SK-N-SH (cell line): ENCODE measurements at regions not wholly inside any gene's neighbourhood (a gene's known extent, or its start where the extent isn't known, plus 50 kb on each side); places are given as distances from the start of the nearest gene placed in this dataset.

Experiments used
- CTCF ChIA-PET: fragments of 300-600, 350-600 bp; formaldehyde crosslinking; extraction: SDS; loops from one replicate; lab custom pipeline; 2021; lab: Yijun Ruan, JAX
- POLR2A ChIA-PET: fragments of 350-600 bp; sonication (Branson Sonifier 250); formaldehyde crosslinking; extraction: SDS; loops from one replicate; lab custom pipeline; 2020; ENCODE audit warnings: antibody characterized with exemption, inconsistent platforms; lab: Yijun Ruan, JAX
- DNase-seq: peaks from one replicate; pipeline ENCODE4 v3.0.0; 2012
- H2AFZ ChIP-seq: fragments of 200-600 bp; sonication (generic); 2 replicates; pipeline ENCODE4 v1.8.1; 2016; ENCODE audit warnings: antibody characterized with exemption, mild to moderate bottlenecking, low read depth
- H3F3A ChIP-seq: fragments of 200-600 bp; sonication (generic); replicated peaks from 2 replicates; pipeline ENCODE3; 2016; ENCODE audit warnings: antibody characterized with exemption, mild to moderate bottlenecking; ENCODE audit not compliant: insufficient read depth
- H3K27ac ChIP-seq, 2 experiments: fragments of 200-500 bp in 1 of 2; fragments of 200-600 bp in 1 of 2; sonication (Bioruptor generic) in 1 of 2; sonication (generic), shearing (Covaris generic) in 1 of 2; 2 replicates each; pipeline versions ENCODE4 v1.5.1 to v1.6.1; 2014 to 2016; ENCODE audit warnings: low read depth in 2 of 2, inconsistent platforms in 1 of 2, low read length in 1 of 2, mild to moderate bottlenecking in 1 of 2, mixed read lengths in 1 of 2
- H3K27me3 ChIP-seq: fragments of 200-600 bp; sonication (generic), shearing (Covaris generic); 2 replicates; pipeline ENCODE4 v1.6.1; 2016; ENCODE audit warnings: mixed run types; ENCODE audit not compliant: insufficient read depth
- H3K36me3 ChIP-seq, 2 experiments: fragments of 200-500 bp in 1 of 2; fragments of 200-600 bp in 1 of 2; sonication (Bioruptor generic) in 1 of 2; sonication (generic) in 1 of 2; replicated peaks in 1 of 2; 2 replicates each; pipeline versions ENCODE3 to v1.5.1; 2014 to 2016; ENCODE audit warnings: low read length in 1 of 2, mild to moderate bottlenecking in 1 of 2; ENCODE audit not compliant: insufficient read depth in 2 of 2, control insufficient read depth in 1 of 2
- H3K4me1 ChIP-seq, 2 experiments: fragments of 200-500 bp in 1 of 2; fragments of 200-600 bp in 1 of 2; sonication (Bioruptor generic) in 1 of 2; sonication (generic), shearing (Covaris generic) in 1 of 2; 2 replicates each; pipeline versions ENCODE4 v1.5.1 to v1.6.1; 2014 to 2016; ENCODE audit warnings: low read depth in 1 of 2, low read length in 1 of 2, mixed run types in 1 of 2; ENCODE audit not compliant: insufficient read depth in 2 of 2, control insufficient read depth in 1 of 2
- H3K4me2 ChIP-seq: fragments of 200-600 bp; sonication (generic), shearing (Covaris generic); 2 replicates; pipeline ENCODE4 v1.6.1; 2017; ENCODE audit warnings: mixed run types
- H3K4me3 ChIP-seq, 2 experiments: fragments of 200-500 bp in 1 of 2; fragments of 200-600 bp in 1 of 2; sonication (Bioruptor generic) in 1 of 2; sonication (generic), shearing (Covaris generic) in 1 of 2; 2 replicates each; pipeline versions ENCODE4 v1.5.1 to v1.8.1; 2014 to 2016; ENCODE audit warnings: low read depth in 2 of 2, inconsistent platforms in 1 of 2, low read length in 1 of 2, mild to moderate bottlenecking in 1 of 2, mixed read lengths in 1 of 2, moderate library complexity in 1 of 2
- H3K79me2 ChIP-seq: fragments of 200-600 bp; sonication (generic); 2 replicates; pipeline ENCODE4 v1.8.1; 2017; ENCODE audit warnings: mild to moderate bottlenecking; ENCODE audit not compliant: insufficient read depth
- H3K9ac ChIP-seq: fragments of 200-600 bp; sonication (generic); 2 replicates; pipeline ENCODE4 v1.6.1; 2017; ENCODE audit warnings: mixed run types
- H3K9me2 ChIP-seq: fragments of 200-600 bp; sonication (generic); 2 replicates; pipeline ENCODE4 v1.6.1; 2017; ENCODE audit warnings: mixed run types
- H3K9me3 ChIP-seq: fragments of 200-600 bp; sonication (generic); 2 replicates; pipeline ENCODE4 v1.6.1; 2017; ENCODE audit warnings: mixed run types, mild to moderate bottlenecking, moderate library complexity
- H4K20me1 ChIP-seq: fragments of 200-600 bp; sonication (generic); 2 replicates; pipeline ENCODE4 v1.6.1; 2017; ENCODE audit warnings: mild to moderate bottlenecking, mixed run types; ENCODE audit not compliant: insufficient read depth
- CHD2 ChIP-seq: fragments of 150-350 bp; IDR thresholded peaks from 2 replicates; pipeline ENCODE4 v1.6.1; 2018; ENCODE audit warnings: low read length; ENCODE audit not compliant: partially characterized antibody
- EP300 ChIP-seq, 2 experiments: IDR thresholded peaks; 2 replicates each; pipeline versions ENCODE4 v1.4.0 to v1.6.1; 2012; ENCODE audit warnings: borderline replicate concordance in 1 of 2, low read depth in 1 of 2, low read length in 1 of 2
- FOSL2 ChIP-seq: IDR thresholded peaks from 2 replicates; pipeline ENCODE4 v1.4.0; 2012; ENCODE audit warnings: low read depth, mild to moderate bottlenecking, moderate library complexity, borderline replicate concordance
- FOXM1 ChIP-seq: IDR thresholded peaks from 2 replicates; pipeline ENCODE4 v1.4.0; 2012; ENCODE audit warnings: low read depth, mild to moderate bottlenecking
- GATA2 ChIP-seq: sonication (generic); formaldehyde crosslinking; IDR thresholded peaks from 2 replicates; pipeline ENCODE4 v1.5.0; 2020; ENCODE audit warnings: mild to moderate bottlenecking, missing genetic modification reagents
- JUND ChIP-seq: IDR thresholded peaks from 2 replicates; pipeline ENCODE4 v1.4.0; 2012
- MEF2A ChIP-seq: IDR thresholded peaks from 2 replicates; pipeline ENCODE4 v1.4.0; 2012; ENCODE audit warnings: low read depth, borderline replicate concordance
- MXI1 ChIP-seq: IDR thresholded peaks from 2 replicates; pipeline ENCODE4 v1.6.1; 2012; ENCODE audit warnings: mild to moderate bottlenecking, low read depth, low read length, improper control_type of control experiment
- NFIC ChIP-seq: IDR thresholded peaks from 2 replicates; pipeline ENCODE4 v1.4.0; 2012; ENCODE audit warnings: borderline replicate concordance
- POLR2AphosphoS5 ChIP-seq: IDR thresholded peaks from 2 replicates; pipeline ENCODE4 v1.6.1; 2012; ENCODE audit warnings: low read depth, low read length
- RAD21 ChIP-seq: IDR thresholded peaks from 2 replicates; pipeline ENCODE4 v1.6.1; 2012; ENCODE audit warnings: mild to moderate bottlenecking, low read length
- RCOR1 ChIP-seq: fragments of 150-350 bp; IDR thresholded peaks from 2 replicates; pipeline ENCODE4 v1.6.1; 2017; ENCODE audit warnings: antibody characterized with exemption, low read length
- RXRA ChIP-seq: IDR thresholded peaks from 2 replicates; pipeline ENCODE4 v1.4.0; 2012; ENCODE audit warnings: low read depth, mild to moderate bottlenecking, borderline replicate concordance
- SMC3 ChIP-seq: IDR thresholded peaks from 2 replicates; pipeline ENCODE4 v1.6.1; 2012; ENCODE audit warnings: low read depth, low read length, improper control_type of control experiment
- TEAD4 ChIP-seq: IDR thresholded peaks from 2 replicates; pipeline ENCODE4 v1.4.0; 2012; ENCODE audit warnings: mild to moderate bottlenecking, borderline replicate concordance; ENCODE audit not compliant: insufficient read depth
- YY1 ChIP-seq: IDR thresholded peaks from 2 replicates; pipeline ENCODE4 v1.4.0; 2012; ENCODE audit warnings: low read depth, mild to moderate bottlenecking
- WGBS: methylation state at CpG from one replicate; pipeline ENCODE4 v1.1.6; 2017; ENCODE audit warnings: low lambda C conversion rate; 5-methylcytosine and 5-hydroxymethylcytosine counted together
- TF ChIP-seq, protein P1 (sequence below): IDR thresholded peaks from 2 replicates; pipeline ENCODE4 v1.4.0; 2012; ENCODE audit warnings: low read depth, borderline replicate concordance
- TF ChIP-seq, protein P2 (sequence below): IDR thresholded peaks from 2 replicates; pipeline ENCODE4 v1.4.0; 2012; ENCODE audit warnings: low read depth
- TF ChIP-seq, protein P3 (sequence below): IDR thresholded peaks from 2 replicates; pipeline ENCODE4; 2012
- TF ChIP-seq, protein P4 (sequence below): fragments of 200-600 bp; sonication (generic); IDR thresholded peaks from 2 replicates; pipeline ENCODE4 v1.6.1; 2017; ENCODE audit warnings: antibody characterized with exemption, mild to moderate bottlenecking, moderate library complexity

DNA sequence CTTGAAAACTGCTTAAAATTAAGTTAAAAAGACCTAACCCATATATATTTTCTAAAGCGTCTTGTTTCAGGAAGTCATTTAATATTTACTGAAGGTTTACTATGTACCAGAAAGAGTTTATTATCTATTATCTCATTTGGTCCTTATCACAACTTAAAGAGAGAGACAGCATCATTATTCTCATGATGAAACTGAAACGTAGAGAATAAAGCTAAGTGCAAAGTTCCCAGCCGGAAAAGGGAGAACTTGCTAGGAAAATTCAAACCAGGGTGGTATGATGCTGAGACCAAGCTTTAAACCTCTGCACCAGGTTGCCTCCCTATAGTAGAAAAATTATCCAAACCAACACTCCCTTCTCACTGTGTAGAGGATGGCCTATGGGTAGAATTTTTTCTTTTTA is 207.7 kb upstream of the BMPER start (continued):
- TF ChIP-seq, protein P1, sequence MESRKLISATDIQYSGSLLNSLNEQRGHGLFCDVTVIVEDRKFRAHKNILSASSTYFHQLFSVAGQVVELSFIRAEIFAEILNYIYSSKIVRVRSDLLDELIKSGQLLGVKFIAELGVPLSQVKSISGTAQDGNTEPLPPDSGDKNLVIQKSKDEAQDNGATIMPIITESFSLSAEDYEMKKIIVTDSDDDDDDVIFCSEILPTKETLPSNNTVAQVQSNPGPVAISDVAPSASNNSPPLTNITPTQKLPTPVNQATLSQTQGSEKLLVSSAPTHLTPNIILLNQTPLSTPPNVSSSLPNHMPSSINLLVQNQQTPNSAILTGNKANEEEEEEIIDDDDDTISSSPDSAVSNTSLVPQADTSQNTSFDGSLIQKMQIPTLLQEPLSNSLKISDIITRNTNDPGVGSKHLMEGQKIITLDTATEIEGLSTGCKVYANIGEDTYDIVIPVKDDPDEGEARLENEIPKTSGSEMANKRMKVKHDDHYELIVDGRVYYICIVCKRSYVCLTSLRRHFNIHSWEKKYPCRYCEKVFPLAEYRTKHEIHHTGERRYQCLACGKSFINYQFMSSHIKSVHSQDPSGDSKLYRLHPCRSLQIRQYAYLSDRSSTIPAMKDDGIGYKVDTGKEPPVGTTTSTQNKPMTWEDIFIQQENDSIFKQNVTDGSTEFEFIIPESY: no peak
- no peak for TF ChIP-seq EP300 (IDR thresholded peaks at IDR 0.05; ENCODE audit: borderline replicate concordance in 1 of 2, low read depth in 1 of 2, low read length in 1 of 2)
- no peak for TF ChIP-seq GATA2 (CRISPR knock-in tag)
- TF ChIP-seq TEAD4: no peak
- no peak for TF ChIP-seq MEF2A
- TF ChIP-seq FOSL2: no peak

DNA sequence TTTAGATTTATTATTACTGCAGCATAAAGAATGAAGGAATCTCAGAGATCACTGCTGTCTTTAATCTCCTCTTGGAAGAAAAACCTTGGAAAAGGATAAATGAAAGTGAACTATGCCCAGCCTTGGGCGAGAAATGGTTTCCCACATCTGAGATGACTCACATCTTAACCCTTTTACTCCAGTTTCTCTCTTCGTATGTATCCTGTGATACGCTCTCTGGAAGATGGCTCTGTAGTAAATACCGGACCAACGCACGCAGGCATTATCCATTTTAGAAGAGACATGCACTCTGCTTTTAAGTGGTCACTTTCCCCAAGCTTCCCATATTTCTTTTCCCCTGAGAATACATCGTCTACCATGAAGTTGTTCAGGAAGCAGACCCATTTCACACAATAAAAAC is 207.3 kb upstream of the BMPER start:
- TF ChIP-seq FOSL2: no peak
- TF ChIP-seq, protein P2, sequence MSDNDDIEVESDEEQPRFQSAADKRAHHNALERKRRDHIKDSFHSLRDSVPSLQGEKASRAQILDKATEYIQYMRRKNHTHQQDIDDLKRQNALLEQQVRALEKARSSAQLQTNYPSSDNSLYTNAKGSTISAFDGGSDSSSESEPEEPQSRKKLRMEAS: no peak
- no peak for TF ChIP-seq POLR2AphosphoS5
- no peak for TF ChIP-seq MEF2A
- TF ChIP-seq SMC3: no peak
- TF ChIP-seq, protein P3, sequence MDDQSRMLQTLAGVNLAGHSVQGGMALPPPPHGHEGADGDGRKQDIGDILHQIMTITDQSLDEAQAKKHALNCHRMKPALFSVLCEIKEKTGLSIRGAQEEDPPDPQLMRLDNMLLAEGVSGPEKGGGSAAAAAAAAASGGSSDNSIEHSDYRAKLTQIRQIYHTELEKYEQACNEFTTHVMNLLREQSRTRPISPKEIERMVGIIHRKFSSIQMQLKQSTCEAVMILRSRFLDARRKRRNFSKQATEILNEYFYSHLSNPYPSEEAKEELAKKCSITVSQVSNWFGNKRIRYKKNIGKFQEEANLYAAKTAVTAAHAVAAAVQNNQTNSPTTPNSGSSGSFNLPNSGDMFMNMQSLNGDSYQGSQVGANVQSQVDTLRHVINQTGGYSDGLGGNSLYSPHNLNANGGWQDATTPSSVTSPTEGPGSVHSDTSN: no peak
- TF ChIP-seq RCOR1: no peak
- no peak for TF ChIP-seq CHD2
- TF ChIP-seq NFIC: no peak
- TF ChIP-seq TEAD4: no peak
- TF ChIP-seq, protein P1: no peak
- no peak for TF ChIP-seq MXI1
- TF ChIP-seq JUND: no peak
- no peak for TF ChIP-seq FOXM1
- TF ChIP-seq YY1: no peak
- TF ChIP-seq, protein P4, sequence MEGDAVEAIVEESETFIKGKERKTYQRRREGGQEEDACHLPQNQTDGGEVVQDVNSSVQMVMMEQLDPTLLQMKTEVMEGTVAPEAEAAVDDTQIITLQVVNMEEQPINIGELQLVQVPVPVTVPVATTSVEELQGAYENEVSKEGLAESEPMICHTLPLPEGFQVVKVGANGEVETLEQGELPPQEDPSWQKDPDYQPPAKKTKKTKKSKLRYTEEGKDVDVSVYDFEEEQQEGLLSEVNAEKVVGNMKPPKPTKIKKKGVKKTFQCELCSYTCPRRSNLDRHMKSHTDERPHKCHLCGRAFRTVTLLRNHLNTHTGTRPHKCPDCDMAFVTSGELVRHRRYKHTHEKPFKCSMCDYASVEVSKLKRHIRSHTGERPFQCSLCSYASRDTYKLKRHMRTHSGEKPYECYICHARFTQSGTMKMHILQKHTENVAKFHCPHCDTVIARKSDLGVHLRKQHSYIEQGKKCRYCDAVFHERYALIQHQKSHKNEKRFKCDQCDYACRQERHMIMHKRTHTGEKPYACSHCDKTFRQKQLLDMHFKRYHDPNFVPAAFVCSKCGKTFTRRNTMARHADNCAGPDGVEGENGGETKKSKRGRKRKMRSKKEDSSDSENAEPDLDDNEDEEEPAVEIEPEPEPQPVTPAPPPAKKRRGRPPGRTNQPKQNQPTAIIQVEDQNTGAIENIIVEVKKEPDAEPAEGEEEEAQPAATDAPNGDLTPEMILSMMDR: no peak
- no peak for TF ChIP-seq RXRA
- TF ChIP-seq RAD21: no peak
- Histone ChIP-seq H3K4me1 (0 out of 4 replicates have a peak, but pooled peaks cover 0 to 4% of the 10 kb centered on the region in 2 experiments), H3K27me3 (no peaks in the 10 kb centered on the region), H2AFZ (no peak overlapping the region), H4K20me1 (no peaks in the 10 kb centered on the region), H3K79me2 (no peaks in the 10 kb centered on the region), H3K27ac (no peak overlapping the region), H3F3A (peaks cover 3% of the 10 kb centered on the region), H3K9ac (no peak overlapping the region), H3K36me3 (no peaks in the 10 kb centered on the region), H3K9me3 (0 out of 2 replicates have a peak, but pooled peaks cover 4% of the 10 kb centered on the region), H3K4me3 (no peak overlapping the region), H3K9me2 (no peaks in the 10 kb centered on the region), H3K4me2 (no peak overlapping the region)
- 82% methylated on average over 7 of the region's 7 CpGs for WGBS
- DNase-seq: no peak
- POLR2A ChIA-PET: no interaction called here
- CTCF ChIA-PET: interaction anchor here (0.8 kb wide), 1 partner anchor 18 kb away, joined by 3 read pairs; no protein-coding TSS in a partner anchor
